OCI-LY3 (cell line): ENCODE measurements at regions not wholly inside any gene's neighbourhood (a gene's known extent, or its start where the extent isn't known, plus 50 kb on each side); places are given as distances from the start of the nearest gene placed in this dataset.

Source experiments
- CTCF ChIP-seq: fragments of 200-600, 300-600 bp; sonication (generic); IDR thresholded peaks from 2 replicates; pipeline ENCODE4 v1.5.1; 2014; ENCODE audit warnings: antibody characterized with exemption, low read length, low read depth
- EZH2phosphoT487 ChIP-seq: fragments of 200-600 bp; shearing (Covaris generic); IDR thresholded peaks from 2 replicates; pipeline ENCODE4 v1.6.1; 2018; ENCODE audit warnings: antibody characterized with exemption, mixed run types, low read depth

- TF ChIP-seq CTCF, result no peak
- no peak for TF ChIP-seq EZH2phosphoT487
These were observed 428.3 kb upstream of the RAG2 start for GRCh38 chr11:37026326-37026725.
